ENCODE measurements at regions not wholly inside any gene's neighbourhood (a gene's known extent, or its start where the extent isn't known, plus 50 kb on each side); places are given as distances from the start of the nearest gene placed in this dataset.

DNA sequence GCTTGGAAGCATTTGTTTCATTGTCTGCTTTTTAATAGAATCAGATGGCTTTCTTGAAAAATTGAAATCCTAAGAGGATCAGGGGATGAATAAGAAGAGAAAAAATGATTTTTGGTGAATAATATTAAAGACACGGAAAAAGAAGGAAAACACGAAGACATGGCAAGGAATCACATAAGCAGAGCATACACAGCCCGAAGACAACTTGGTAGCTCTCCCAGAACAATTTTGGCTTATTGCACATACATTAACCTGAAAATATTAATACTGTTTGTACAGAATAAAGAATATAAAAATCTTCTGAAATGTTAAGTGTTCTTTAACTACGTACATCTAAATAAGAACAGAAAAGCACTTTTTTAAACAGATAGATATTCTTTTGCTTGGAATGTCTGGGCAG is 150.0 kb downstream of the SHOX2 start:
- no peak overlapping the region for H3K27ac ChIP-seq
- in situ Hi-C loops (cut with HindIII; ENCODE audit: low pct_ligation_motif_present, low sequenced_read_pairs): no loop called here
- no peaks in the 10 kb centered on the region for H3K27me3 ChIP-seq (replicated peaks)
- H3K4me3 ChIP-seq (ENCODE audit: low read depth, low read length): no peak overlapping the region
- no peak for DNase-seq
- TF ChIP-seq, protein P1, sequence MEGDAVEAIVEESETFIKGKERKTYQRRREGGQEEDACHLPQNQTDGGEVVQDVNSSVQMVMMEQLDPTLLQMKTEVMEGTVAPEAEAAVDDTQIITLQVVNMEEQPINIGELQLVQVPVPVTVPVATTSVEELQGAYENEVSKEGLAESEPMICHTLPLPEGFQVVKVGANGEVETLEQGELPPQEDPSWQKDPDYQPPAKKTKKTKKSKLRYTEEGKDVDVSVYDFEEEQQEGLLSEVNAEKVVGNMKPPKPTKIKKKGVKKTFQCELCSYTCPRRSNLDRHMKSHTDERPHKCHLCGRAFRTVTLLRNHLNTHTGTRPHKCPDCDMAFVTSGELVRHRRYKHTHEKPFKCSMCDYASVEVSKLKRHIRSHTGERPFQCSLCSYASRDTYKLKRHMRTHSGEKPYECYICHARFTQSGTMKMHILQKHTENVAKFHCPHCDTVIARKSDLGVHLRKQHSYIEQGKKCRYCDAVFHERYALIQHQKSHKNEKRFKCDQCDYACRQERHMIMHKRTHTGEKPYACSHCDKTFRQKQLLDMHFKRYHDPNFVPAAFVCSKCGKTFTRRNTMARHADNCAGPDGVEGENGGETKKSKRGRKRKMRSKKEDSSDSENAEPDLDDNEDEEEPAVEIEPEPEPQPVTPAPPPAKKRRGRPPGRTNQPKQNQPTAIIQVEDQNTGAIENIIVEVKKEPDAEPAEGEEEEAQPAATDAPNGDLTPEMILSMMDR (IDR thresholded peaks at IDR 0.05; ENCODE audit: low read depth, low read length, missing control alignments): no peak
- no peaks in the 10 kb centered on the region for H3K36me3 ChIP-seq (replicated peaks)

DNA sequence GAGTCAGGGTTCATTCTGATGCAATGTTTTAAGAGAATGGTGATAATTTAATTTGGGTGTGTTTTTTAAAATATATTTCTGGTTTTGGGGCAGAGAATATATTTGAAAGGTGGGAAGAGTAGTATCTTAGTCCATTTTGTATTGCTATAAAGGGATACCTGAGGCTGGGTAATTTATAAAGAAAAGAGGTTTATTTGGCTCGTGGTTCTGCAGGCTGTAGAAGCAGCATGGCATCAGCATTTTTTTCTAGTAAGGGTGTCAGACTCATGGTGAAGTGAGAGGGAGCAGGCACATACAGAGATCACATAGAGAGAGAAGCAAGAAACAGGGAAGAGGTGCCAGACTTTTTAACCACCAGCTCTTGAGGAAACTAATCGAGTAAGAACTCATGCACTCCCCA is 152.7 kb downstream of the SHOX2 start:
- Histone ChIP-seq H3K36me3 (replicated peaks) (no peaks in the 10 kb centered on the region), H3K4me3 (ENCODE audit: low read depth, low read length) (no peak overlapping the region), H3K27me3 (replicated peaks) (no peaks in the 10 kb centered on the region), H3K27ac (no peak overlapping the region)
- in situ Hi-C loops (cut with HindIII; ENCODE audit: low pct_ligation_motif_present, low sequenced_read_pairs): no loop called here
- no peak for DNase-seq
- TF ChIP-seq, protein P1 (IDR thresholded peaks at IDR 0.05; ENCODE audit: low read depth, low read length, missing control alignments): no peak

DNA sequence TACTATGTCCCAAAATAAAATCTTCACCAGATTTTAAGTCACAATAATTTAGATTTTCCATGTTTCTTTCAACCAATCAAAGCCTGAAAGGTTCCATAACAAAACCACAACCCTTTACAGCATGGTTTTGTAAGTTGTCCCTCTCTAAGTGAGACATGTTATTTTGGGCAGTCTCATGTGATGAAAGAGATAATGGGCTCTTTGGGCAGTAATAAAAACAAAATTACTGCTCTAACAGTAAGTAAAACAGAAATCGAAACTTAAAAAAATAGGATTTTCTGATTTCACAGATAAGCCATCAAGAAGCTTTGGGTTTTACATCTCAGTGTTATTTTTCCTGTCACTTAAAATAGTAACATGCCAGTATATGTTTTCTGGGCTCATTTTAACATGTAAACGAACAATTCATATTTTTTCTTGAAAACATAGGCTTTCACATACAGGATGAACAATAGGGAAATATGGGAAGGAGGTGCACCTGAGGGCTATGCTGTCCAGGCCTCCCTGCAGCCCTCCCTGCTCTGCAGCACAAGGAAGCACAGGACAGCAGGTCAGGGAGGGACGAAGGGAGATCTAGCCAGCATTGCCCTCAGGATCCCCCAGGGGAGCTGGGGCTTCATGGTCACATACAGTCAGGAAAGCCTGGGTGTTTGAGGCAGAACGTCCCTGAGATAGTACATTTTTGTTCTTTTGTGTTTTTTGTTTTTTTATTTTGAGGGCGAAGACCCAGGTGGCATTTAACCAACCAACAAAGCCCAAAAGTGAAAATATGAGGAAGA is 157.4 kb downstream of the SHOX2 start:
- TF ChIP-seq, protein P1 (IDR thresholded peaks at IDR 0.05; ENCODE audit: low read depth, low read length, missing control alignments): no peak
- H3K27me3 ChIP-seq (replicated peaks): no peaks in the 10 kb centered on the region
- in situ Hi-C loops (cut with HindIII; ENCODE audit: low pct_ligation_motif_present, low sequenced_read_pairs): no loop called here
- H3K27ac ChIP-seq: no peak overlapping the region
- no peaks in the 10 kb centered on the region for H3K36me3 ChIP-seq (replicated peaks)
- no peak overlapping the region for H3K4me3 ChIP-seq (ENCODE audit: low read depth, low read length)
- no peak for DNase-seq

DNA sequence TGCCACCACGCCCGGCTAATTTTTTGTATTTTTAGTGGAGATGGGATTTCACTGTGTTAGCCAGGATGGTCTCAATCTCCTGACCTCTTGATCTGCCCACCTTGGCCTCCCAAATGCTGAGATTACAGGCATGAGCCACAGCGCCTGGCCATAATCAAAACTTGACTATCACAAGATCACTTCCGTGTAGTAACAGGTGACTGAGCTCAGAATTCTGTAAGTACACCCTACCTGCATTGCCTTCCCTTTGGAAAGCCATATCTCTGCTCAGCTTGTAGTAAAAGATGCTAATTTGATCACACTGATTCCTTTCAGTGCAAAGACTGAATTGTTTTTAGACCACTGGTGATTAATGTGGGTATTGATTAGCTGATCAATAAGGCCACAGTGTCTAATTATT is 167.1 kb downstream of the SHOX2 start:
- H3K27ac ChIP-seq: no peak overlapping the region
- H3K27me3 ChIP-seq (replicated peaks): no peaks in the 10 kb centered on the region
- TF ChIP-seq, protein P1 (IDR thresholded peaks at IDR 0.05; ENCODE audit: low read depth, low read length, missing control alignments): no peak
- no peaks in the 10 kb centered on the region for H3K36me3 ChIP-seq (replicated peaks)
- in situ Hi-C loops (cut with HindIII; ENCODE audit: low pct_ligation_motif_present, low sequenced_read_pairs): no loop called here
- no peak for DNase-seq
- no peak overlapping the region for H3K4me3 ChIP-seq (ENCODE audit: low read depth, low read length)

DNA sequence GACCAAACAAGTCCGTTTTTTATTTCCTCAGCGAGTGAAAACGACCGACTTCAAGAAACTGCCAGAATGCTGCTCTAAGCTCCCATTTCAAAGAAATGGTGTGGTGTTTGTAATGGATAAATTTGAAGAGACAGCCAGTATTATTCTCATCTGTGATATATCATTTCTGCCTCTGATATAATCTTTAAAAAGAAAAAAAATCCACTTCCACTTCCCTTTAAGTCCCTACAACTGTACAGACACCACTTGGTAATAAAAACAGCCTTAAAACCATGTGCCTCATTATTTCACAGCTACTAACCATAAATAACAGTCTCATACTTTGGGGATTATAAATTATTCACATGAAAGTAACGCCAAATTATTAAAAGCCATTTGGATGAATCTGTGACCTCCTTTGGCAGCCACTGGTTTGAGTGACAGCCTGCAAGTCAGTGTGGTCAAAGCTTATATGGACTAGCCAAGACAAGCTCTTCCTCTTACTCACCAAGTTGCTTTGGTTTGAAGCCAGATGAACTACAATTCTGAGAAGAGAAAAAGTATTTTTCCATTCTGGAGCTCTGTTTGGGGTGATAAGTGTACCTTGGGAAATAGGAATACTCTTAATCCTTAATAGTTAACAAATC is 168.0 kb downstream of the SHOX2 start:
- TF ChIP-seq, protein P1 (IDR thresholded peaks at IDR 0.05; ENCODE audit: low read depth, low read length, missing control alignments): no peak
- H3K27ac ChIP-seq: no peak overlapping the region
- H3K36me3 ChIP-seq (replicated peaks): no peaks in the 10 kb centered on the region
- no peaks in the 10 kb centered on the region for H3K27me3 ChIP-seq (replicated peaks)
- no peak for DNase-seq
- no peak overlapping the region for H3K4me3 ChIP-seq (ENCODE audit: low read depth, low read length)
- in situ Hi-C loops (cut with HindIII; ENCODE audit: low pct_ligation_motif_present, low sequenced_read_pairs): no loop called here
